B cell (primary cell): ENCODE measurements at regions not wholly inside any gene's neighbourhood (a gene's known extent, or its start where the extent isn't known, plus 50 kb on each side); places are given as distances from the start of the nearest gene placed in this dataset.

Experiments
- ATAC-seq: fragments of 200-7000 bp; cut with Tn5 transposase; one replicate; pipeline ENCODE4 v1.10.0; 2021; ENCODE audit warnings: low read depth, mild to moderate bottlenecking, moderate number of reproducible peaks, moderate library complexity
- CTCF ChIA-PET: fragments of 350-600 bp; sonication (Branson Sonifier 250); formaldehyde crosslinking; loops from one replicate; lab custom pipeline; 2021; ENCODE audit warnings: antibody characterized with exemption, inconsistent platforms; lab: Charles Lee
- POLR2A ChIA-PET: fragments of 350-600 bp; sonication (Branson Sonifier 250); formaldehyde crosslinking; loops from one replicate; lab custom pipeline; 2021; ENCODE audit warnings: antibody characterized with exemption; lab: Charles Lee
- DNase-seq: peaks from one replicate; pipeline ENCODE4 v3.0.0; 2013
- H2AFZ ChIP-seq: 2 replicates; pipeline ENCODE4 v1.6.1; 2012; ENCODE audit warnings: mild to moderate bottlenecking, low read depth, low read length; ENCODE audit not compliant: insufficient read depth, poor library complexity, severe bottlenecking
- H3K27ac ChIP-seq, 2 donors: 1 replicate in 1 of 2; 2 replicates in 1 of 2; pipeline ENCODE4 v1.5.1; 2012 to 2013; ENCODE audit warnings: low read length in 2 of 2, mild to moderate bottlenecking in 2 of 2, moderate library complexity in 1 of 2
- H3K27me3 ChIP-seq, 4 experiments: fragments of 200-600 bp in 1 of 4; sonication (generic) in 1 of 4; replicated peaks in 1 of 4; 1 replicate in 2 of 4; 2 replicates in 2 of 4; pipeline versions ENCODE4 v1.6.1 to v1.7.0; 2013 to 2016; ENCODE audit warnings: low read length in 3 of 4, mild to moderate bottlenecking in 2 of 4, mixed read lengths in 1 of 4, moderate library complexity in 1 of 4; ENCODE audit not compliant: insufficient read depth in 4 of 4, control insufficient read depth in 3 of 4; ENCODE audit errors: control extremely low read depth in 1 of 4
- H3K36me3 ChIP-seq, 2 experiments: replicated peaks in 1 of 2; 1 replicate in 1 of 2; 2 replicates in 1 of 2; pipeline versions ENCODE4 v1.6.1 to v1.7.1; 2013; ENCODE audit warnings: low read length in 1 of 2; ENCODE audit not compliant: insufficient read depth in 2 of 2, control insufficient read depth in 1 of 2; ENCODE audit errors: control extremely low read depth in 1 of 2, extremely low read depth in 1 of 2
- H3K4me1 ChIP-seq, 2 donors: fragments of 200-600 bp in 1 of 2; sonication (generic) in 1 of 2; 1 replicate in 1 of 2; 2 replicates in 1 of 2; pipeline versions ENCODE4 v1.5.1 to v1.6.1; 2013 to 2017; ENCODE audit warnings: low read length in 2 of 2; ENCODE audit not compliant: control insufficient read depth in 2 of 2, insufficient read depth in 2 of 2
- H3K4me2 ChIP-seq: replicated peaks from 2 replicates; pipeline ENCODE3; 2012; ENCODE audit warnings: mild to moderate bottlenecking, low read depth, low read length; ENCODE audit not compliant: poor library complexity, severe bottlenecking
- H3K4me3 ChIP-seq, 5 experiments: fragments of 200-600 bp in 1 of 5; sonication (generic) in 1 of 5; 1 replicate in 3 of 5; 2 replicates in 2 of 5; pipeline versions ENCODE4 v1.5.1 to v1.7.0; 2011 to 2016; ENCODE audit warnings: low read length in 4 of 5, mild to moderate bottlenecking in 4 of 5, low read depth in 2 of 5, control low read depth in 1 of 5, moderate library complexity in 1 of 5; ENCODE audit not compliant: insufficient read depth in 1 of 5; ENCODE audit errors: control extremely low read depth in 1 of 5, extremely low read depth in 1 of 5
- H3K79me2 ChIP-seq: fragments of 200-600 bp; sonication (generic); one replicate; pipeline ENCODE4 v1.6.0; 2016; ENCODE audit warnings: low read length; ENCODE audit not compliant: control insufficient read depth, insufficient read depth
- H3K9ac ChIP-seq: fragments of 200-600 bp; sonication (generic); 2 replicates; pipeline ENCODE4 v1.6.1; 2017; ENCODE audit warnings: mild to moderate bottlenecking, low read length, moderate library complexity
- H3K9me3 ChIP-seq, 3 donors: one replicate each; pipeline versions ENCODE4 v1.6.1 to v1.7.1; 2013; ENCODE audit warnings: low read length in 2 of 3; ENCODE audit not compliant: control insufficient read depth in 2 of 3, insufficient read depth in 1 of 3; ENCODE audit errors: control extremely low read depth in 1 of 3
- H4K20me1 ChIP-seq: 2 replicates; pipeline ENCODE4 v1.6.0; 2012; ENCODE audit warnings: mild to moderate bottlenecking, low read length; ENCODE audit not compliant: insufficient read depth, control insufficient read depth, poor library complexity, severe bottlenecking
- H3K27ac Mint-ChIP-seq: one replicate; pipeline ENCODE4 v1.8.0; 2021; ENCODE audit warnings: mixed read lengths
- H3K27me3 Mint-ChIP-seq: one replicate; pipeline ENCODE4 v1.8.0; 2021; ENCODE audit warnings: mixed read lengths
- H3K4me1 Mint-ChIP-seq: one replicate; pipeline ENCODE4 v1.8.0; 2021; ENCODE audit warnings: mixed read lengths
- H3K4me3 Mint-ChIP-seq: one replicate; pipeline ENCODE4 v1.8.0; 2021; ENCODE audit warnings: mixed read lengths
- H3K9me3 Mint-ChIP-seq: one replicate; pipeline ENCODE4 v1.8.0; 2022; ENCODE audit warnings: mixed read lengths; ENCODE audit not compliant: insufficient read depth
- CTCF ChIP-seq: fragments of 200-600 bp; IDR thresholded peaks from one replicate; pipeline ENCODE4 v1.8.0; 2022; ENCODE audit warnings: antibody characterized with exemption, mild to moderate bottlenecking
- EZH2 ChIP-seq: IDR thresholded peaks from 2 replicates; pipeline ENCODE4 v1.6.1; 2012; ENCODE audit warnings: borderline replicate concordance, low read depth, mild to moderate bottlenecking, moderate library complexity, low read length; ENCODE audit not compliant: insufficient read depth, poor library complexity, severe bottlenecking
- WGBS: methylation state at CpG from one replicate; pipeline ENCODE4 v1.1.5; 2013; ENCODE audit warnings: missing lambda C conversion rate; ENCODE audit not compliant: insufficient coverage; 5-methylcytosine and 5-hydroxymethylcytosine counted together
- intact Hi-C: fragments of 100-400 bp; cut with micrococcal nuclease; formaldehyde crosslinking; loops from one replicate; pipeline ENCODE4 v1.10.0; 2022

GRCh38 chr4:132710971-132711370 lies 438.1 kb upstream of the PCDH10 start:
- Mint-ChIP-seq H3K27me3 (no peaks in the 10 kb centered on the region), H3K4me1 (no peaks in the 10 kb centered on the region), H3K27ac (no peak overlapping the region), H3K9me3 (peaks cover 2% of the 10 kb centered on the region), H3K4me3 (no peak overlapping the region)
- Histone ChIP-seq H3K4me1 (no peaks in the 10 kb centered on the region), H3K9ac (no peak overlapping the region), H3K27ac (no peak overlapping the region), H4K20me1 (no peaks in the 10 kb centered on the region), H2AFZ (no peak overlapping the region), H3K27me3 (no peaks in the 10 kb centered on the region), H3K9me3 (no peaks in the 10 kb centered on the region), H3K4me2 (no peak overlapping the region), H3K36me3 (no peaks in the 10 kb centered on the region), H3K79me2 (no peaks in the 10 kb centered on the region), H3K4me3 (no peak overlapping the region)
- no peak for TF ChIP-seq EZH2
- TF ChIP-seq CTCF = no peak
- DNase-seq (no peak), ATAC-seq (no peak)
- POLR2A ChIA-PET = no interaction called here
- CTCF ChIA-PET = no interaction called here
- intact Hi-C loops = no loop called here
- no CpG with 5 or more reads among the region's 2 CpGs for WGBS

GRCh38 chr4:132737344-132737743 lies 411.8 kb upstream of the PCDH10 start:
- H3K4me3 Mint-ChIP-seq = no peak overlapping the region
- no peaks in the 10 kb centered on the region for H4K20me1 ChIP-seq
- H3K4me3 ChIP-seq = no peak overlapping the region
- H3K36me3 ChIP-seq = no peaks in the 10 kb centered on the region
- no peaks in the 10 kb centered on the region for H3K27me3 Mint-ChIP-seq
- WGBS = 71% methylated on average over 1 of the region's 3 CpGs
- H3K79me2 ChIP-seq = no peaks in the 10 kb centered on the region
- no peaks in the 10 kb centered on the region for H3K4me1 ChIP-seq
- no peak for TF ChIP-seq EZH2
- no peak for TF ChIP-seq CTCF
- H3K9me3 ChIP-seq = peaks cover 0 to 3% (median 0%) of the 10 kb centered on the region in 3 donors
- DNase-seq (no peak), ATAC-seq (no peak)
- ChIA-PET POLR2A (no interaction called here), CTCF (no interaction called here)
- H3K4me2 ChIP-seq = no peak overlapping the region
- H3K4me1 Mint-ChIP-seq = no peaks in the 10 kb centered on the region
- no peak overlapping the region for H3K27ac ChIP-seq
- intact Hi-C loops = no loop called here
- no peak overlapping the region for H3K27ac Mint-ChIP-seq
- H3K27me3 ChIP-seq = no peaks in the 10 kb centered on the region
- no peak overlapping the region for H3K9ac ChIP-seq
- no peak overlapping the region for H2AFZ ChIP-seq
- no peaks in the 10 kb centered on the region for H3K9me3 Mint-ChIP-seq
